DND-41 (cell line): ENCODE measurements at regions not wholly inside any gene's neighbourhood (a gene's known extent, or its start where the extent isn't known, plus 50 kb on each side); places are given as distances from the start of the nearest gene placed in this dataset.

ENCODE experiments used
- ATAC-seq: fragments of 200-7000 bp; cut with Tn5 transposase; 3 replicates; pipeline ENCODE4 v1.9.1; 2021; ENCODE audit warnings: low read depth; ENCODE audit not compliant: insufficient read depth
- DNase-seq: peaks from one replicate; pipeline ENCODE4 v3.0.0-alpha.2; 2020
- H2AFZ ChIP-seq: 2 replicates; pipeline ENCODE4 v1.6.0; 2012; ENCODE audit warnings: low read depth, low read length
- H3K27ac ChIP-seq: 2 replicates; pipeline ENCODE4 v1.5.1; 2012; ENCODE audit warnings: low read length, inconsistent platforms
- H3K27me3 ChIP-seq: fragments of 200-600 bp; sonication (generic); 2 replicates; pipeline ENCODE4 v1.6.0; 2012; ENCODE audit warnings: low read length, mild to moderate bottlenecking, inconsistent platforms; ENCODE audit not compliant: insufficient read depth, poor library complexity
- H3K36me3 ChIP-seq: 2 replicates; pipeline ENCODE4 v1.5.1; 2012; ENCODE audit warnings: low read length, inconsistent platforms; ENCODE audit not compliant: insufficient read depth
- H3K4me1 ChIP-seq: 2 replicates; pipeline ENCODE4 v1.5.1; 2012; ENCODE audit warnings: mild to moderate bottlenecking, low read length; ENCODE audit not compliant: insufficient read depth
- H3K4me2 ChIP-seq: 2 replicates; pipeline ENCODE4 v1.6.0; 2012; ENCODE audit warnings: mild to moderate bottlenecking, moderate library complexity, low read length, inconsistent platforms; ENCODE audit not compliant: insufficient read depth
- H3K4me3 ChIP-seq, 2 experiments: fragments of 200-600 bp in 1 of 2; shearing (Covaris generic) in 1 of 2; 2 replicates each; pipeline ENCODE4 v1.5.1; 2012 to 2016; ENCODE audit warnings: inconsistent platforms in 2 of 2, low read length in 2 of 2, mild to moderate bottlenecking in 2 of 2, low read depth in 1 of 2, moderate library complexity in 1 of 2
- H3K79me2 ChIP-seq: 2 replicates; pipeline ENCODE4 v1.6.0; 2012; ENCODE audit warnings: low read length, inconsistent platforms; ENCODE audit not compliant: insufficient read depth
- H3K9ac ChIP-seq: 2 replicates; pipeline ENCODE4 v1.6.0; 2012; ENCODE audit warnings: low read depth, mild to moderate bottlenecking, inconsistent platforms, low read length, moderate library complexity
- H3K9me3 ChIP-seq: 2 replicates; pipeline ENCODE4 v1.5.1; 2012; ENCODE audit warnings: low read length, moderate library complexity, mild to moderate bottlenecking, inconsistent platforms; ENCODE audit not compliant: insufficient read depth, severe bottlenecking
- H4K20me1 ChIP-seq: 2 replicates; pipeline ENCODE4 v1.6.0; 2012; ENCODE audit warnings: low read length; ENCODE audit not compliant: insufficient read depth
- EZH2 ChIP-seq: IDR thresholded peaks from 3 replicates; pipeline ENCODE4 v1.6.1; 2012; ENCODE audit warnings: borderline replicate concordance, low read depth, mild to moderate bottlenecking, moderate library complexity, low read length, inconsistent platforms; ENCODE audit not compliant: severe bottlenecking
- TF ChIP-seq, protein P1 (sequence below): IDR thresholded peaks from 2 replicates; pipeline ENCODE4 v1.5.1; 2012; ENCODE audit warnings: borderline replicate concordance, low read length, moderate library complexity, mild to moderate bottlenecking; ENCODE audit not compliant: poor library complexity, severe bottlenecking; ENCODE audit errors: extremely low read depth

DNA sequence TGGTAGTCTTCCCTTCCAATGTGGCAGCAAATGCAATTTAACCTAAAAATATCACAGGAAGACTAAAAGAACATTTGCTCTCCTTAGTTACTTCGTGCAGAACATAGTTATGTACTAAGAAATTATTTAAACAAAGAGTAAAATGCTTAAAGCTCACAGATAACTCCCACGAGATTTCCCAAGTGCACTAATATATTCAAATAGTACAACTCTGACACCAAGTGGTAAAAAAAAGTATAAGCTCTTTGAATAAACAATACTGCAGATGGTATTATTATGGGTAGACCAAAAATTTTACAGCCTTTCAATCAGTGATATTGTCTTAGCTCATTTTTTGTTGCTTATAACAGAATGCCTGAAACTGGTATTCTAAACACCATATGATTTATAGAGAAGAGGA lies 52.8 kb upstream of the FILIP1 start:
- no peaks in the 10 kb centered on the region for H3K9me3 ChIP-seq
- ATAC-seq: no peak
- no peaks in the 10 kb centered on the region for H3K79me2 ChIP-seq
- H2AFZ ChIP-seq: no peak overlapping the region
- no peaks in the 10 kb centered on the region for H3K27me3 ChIP-seq
- no peaks in the 10 kb centered on the region for H3K4me1 ChIP-seq
- H3K4me3 ChIP-seq: no peak overlapping the region
- TF ChIP-seq, protein P1, sequence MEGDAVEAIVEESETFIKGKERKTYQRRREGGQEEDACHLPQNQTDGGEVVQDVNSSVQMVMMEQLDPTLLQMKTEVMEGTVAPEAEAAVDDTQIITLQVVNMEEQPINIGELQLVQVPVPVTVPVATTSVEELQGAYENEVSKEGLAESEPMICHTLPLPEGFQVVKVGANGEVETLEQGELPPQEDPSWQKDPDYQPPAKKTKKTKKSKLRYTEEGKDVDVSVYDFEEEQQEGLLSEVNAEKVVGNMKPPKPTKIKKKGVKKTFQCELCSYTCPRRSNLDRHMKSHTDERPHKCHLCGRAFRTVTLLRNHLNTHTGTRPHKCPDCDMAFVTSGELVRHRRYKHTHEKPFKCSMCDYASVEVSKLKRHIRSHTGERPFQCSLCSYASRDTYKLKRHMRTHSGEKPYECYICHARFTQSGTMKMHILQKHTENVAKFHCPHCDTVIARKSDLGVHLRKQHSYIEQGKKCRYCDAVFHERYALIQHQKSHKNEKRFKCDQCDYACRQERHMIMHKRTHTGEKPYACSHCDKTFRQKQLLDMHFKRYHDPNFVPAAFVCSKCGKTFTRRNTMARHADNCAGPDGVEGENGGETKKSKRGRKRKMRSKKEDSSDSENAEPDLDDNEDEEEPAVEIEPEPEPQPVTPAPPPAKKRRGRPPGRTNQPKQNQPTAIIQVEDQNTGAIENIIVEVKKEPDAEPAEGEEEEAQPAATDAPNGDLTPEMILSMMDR: peak; percentile 10
- TF ChIP-seq EZH2: no peak
- H3K36me3 ChIP-seq: no peaks in the 10 kb centered on the region
- DNase-seq: no peak
- no peaks in the 10 kb centered on the region for H4K20me1 ChIP-seq
- no peak overlapping the region for H3K9ac ChIP-seq
- no peak overlapping the region for H3K27ac ChIP-seq
- no peak overlapping the region for H3K4me2 ChIP-seq

DNA sequence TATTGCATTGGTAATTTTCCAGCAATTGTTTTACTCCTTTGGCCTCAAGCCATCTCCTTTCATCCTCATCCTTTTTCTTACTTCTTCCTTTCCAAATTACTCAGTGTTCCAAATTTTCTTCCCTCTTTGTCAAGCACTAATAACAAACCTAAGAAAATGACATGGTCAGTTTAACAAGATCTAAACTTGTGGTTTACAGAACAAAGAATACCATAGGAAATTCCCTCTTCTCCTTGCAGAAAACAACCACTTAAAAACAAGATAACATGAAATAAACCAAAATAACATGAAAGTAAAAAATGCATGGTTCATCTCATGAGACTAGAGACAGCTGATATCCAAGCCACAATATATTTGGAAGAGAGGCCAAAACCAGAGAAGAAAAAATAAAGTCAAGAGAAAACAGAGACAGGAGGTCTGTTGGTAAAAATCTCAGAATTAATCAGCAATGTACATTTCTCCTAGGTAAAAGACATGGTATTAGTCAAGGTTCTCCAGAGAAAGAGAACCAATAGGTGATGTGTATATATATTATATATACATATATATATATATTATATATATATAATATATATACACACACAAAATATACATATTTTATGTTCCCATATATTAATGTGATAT lies 51.0 kb upstream of the SENP6 start:
- Histone ChIP-seq H3K4me2 (no peak overlapping the region), H3K4me3 (no peak overlapping the region), H4K20me1 (no peaks in the 10 kb centered on the region), H3K27me3 (no peaks in the 10 kb centered on the region), H3K27ac (no peak overlapping the region), H2AFZ (no peak overlapping the region), H3K36me3 (no peaks in the 10 kb centered on the region), H3K4me1 (no peaks in the 10 kb centered on the region), H3K9me3 (no peaks in the 10 kb centered on the region), H3K9ac (no peak overlapping the region), H3K79me2 (no peaks in the 10 kb centered on the region)
- ATAC-seq (no peak), DNase-seq (no peak)
- TF ChIP-seq EZH2: no peak
- TF ChIP-seq, protein P1: no peak

DNA sequence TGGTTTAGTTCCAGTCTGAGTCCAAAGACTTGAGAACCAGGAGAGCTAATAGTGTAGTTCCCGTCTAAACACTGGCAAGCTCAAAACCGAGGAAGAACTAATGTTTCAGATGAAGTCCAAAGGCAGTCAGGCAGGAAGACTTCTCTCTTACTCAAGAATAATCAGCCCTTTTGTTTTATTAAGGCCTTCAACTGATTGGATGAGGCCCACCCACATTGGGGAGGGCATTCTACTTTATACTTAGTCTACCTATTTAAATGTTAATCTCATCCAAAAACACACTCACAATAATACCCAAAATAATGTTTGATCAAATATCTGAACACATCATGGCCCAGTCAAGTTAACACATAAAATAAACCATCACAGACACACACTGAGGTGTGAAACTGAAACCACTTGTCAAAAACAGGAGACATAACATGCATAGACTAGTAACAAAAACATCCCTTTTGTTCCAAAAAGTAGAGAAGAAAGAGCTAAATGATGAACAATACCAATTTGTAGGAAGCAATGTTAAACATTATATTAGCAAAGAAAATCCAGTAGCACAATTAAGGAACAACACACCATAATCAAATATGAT lies 50.2 kb upstream of the SENP6 start:
- no peak for ATAC-seq
- Histone ChIP-seq H3K9me3 (no peaks in the 10 kb centered on the region), H3K79me2 (no peaks in the 10 kb centered on the region), H3K4me2 (no peak overlapping the region), H3K4me3 (no peak overlapping the region), H3K36me3 (no peaks in the 10 kb centered on the region), H3K4me1 (no peaks in the 10 kb centered on the region), H4K20me1 (no peaks in the 10 kb centered on the region), H3K27me3 (no peaks in the 10 kb centered on the region), H3K9ac (no peak overlapping the region), H3K27ac (no peak overlapping the region), H2AFZ (no peak overlapping the region)
- DNase-seq: no peak
- TF ChIP-seq, protein P1: no peak
- no peak for TF ChIP-seq EZH2
